Bronchial epithelial cell (primary cell): ENCODE measurements at regions not wholly inside any gene's neighbourhood (a gene's known extent, or its start where the extent isn't known, plus 50 kb on each side); places are given as distances from the start of the nearest gene placed in this dataset.

ENCODE experiments used
- DNase-seq: peaks from one replicate; pipeline ENCODE4 v3.0.0-alpha.2; 2010; ENCODE audit warnings: low read depth
- FAIRE-seq: peaks from 2 replicates; lab custom pipeline; 2011; peaks lifted over from hg19 to GRCh38; lab: Jason Lieb, UNC
- H3K27me3 ChIP-seq: 2 replicates; pipeline ENCODE4 v1.5.1; 2011; ENCODE audit warnings: low read length; ENCODE audit not compliant: control insufficient read depth, insufficient read depth
- H3K36me3 ChIP-seq: 2 replicates; pipeline ENCODE4 v1.5.1; 2011; ENCODE audit warnings: low read length; ENCODE audit not compliant: control insufficient read depth, insufficient read depth
- H3K4me3 ChIP-seq: 2 replicates; pipeline ENCODE4 v1.5.1; 2011; ENCODE audit warnings: mild to moderate bottlenecking, low read depth, low read length, control low read depth
- CTCF ChIP-seq: IDR thresholded peaks from 2 replicates; pipeline ENCODE4 v1.5.1; 2011; ENCODE audit warnings: mild to moderate bottlenecking, moderate library complexity, low read length, control low read depth, inconsistent platforms; ENCODE audit not compliant: insufficient read depth, severe bottlenecking

GRCh38 chrX:11995146-11995545 is 143.1 kb upstream of the FRMPD4 start:
- Histone ChIP-seq H3K27me3 (no peaks in the 10 kb centered on the region), H3K4me3 (no peak overlapping the region), H3K36me3 (no peaks in the 10 kb centered on the region)
- DNase-seq (no peak), FAIRE-seq (no peak)
- TF ChIP-seq CTCF = no peak

GRCh38 chrX:11996810-11997209 is 141.5 kb upstream of the FRMPD4 start:
- FAIRE-seq (no peak), DNase-seq (no peak)
- Histone ChIP-seq H3K4me3 (no peak overlapping the region), H3K27me3 (no peaks in the 10 kb centered on the region), H3K36me3 (no peaks in the 10 kb centered on the region)
- TF ChIP-seq CTCF = no peak

GRCh38 chrX:11998944-11999343 is 139.3 kb upstream of the FRMPD4 start:
- Histone ChIP-seq H3K27me3 (no peaks in the 10 kb centered on the region), H3K36me3 (no peaks in the 10 kb centered on the region), H3K4me3 (no peak overlapping the region)
- TF ChIP-seq CTCF = no peak
- no peak for FAIRE-seq
- DNase-seq = no peak

- no peak for TF ChIP-seq CTCF
- Histone ChIP-seq H3K36me3 (no peaks in the 10 kb centered on the region), H3K27me3 (no peaks in the 10 kb centered on the region), H3K4me3 (no peak overlapping the region)
- FAIRE-seq (no peak), DNase-seq (peak; percentile 66)
Measured at GRCh38 chrX:12002876-12003275, 135.4 kb upstream of the FRMPD4 start.

- Histone ChIP-seq H3K36me3 (no peaks in the 10 kb centered on the region), H3K27me3 (no peaks in the 10 kb centered on the region), H3K4me3 (no peak overlapping the region)
- TF ChIP-seq CTCF = no peak
- peak; percentile 90 for DNase-seq
- peak; percentile 86 for FAIRE-seq
Measured at GRCh38 chrX:12007881-12008280, 130.4 kb upstream of the FRMPD4 start.

- DNase-seq = no peak
- Histone ChIP-seq H3K4me3 (no peak overlapping the region), H3K27me3 (no peaks in the 10 kb centered on the region), H3K36me3 (no peaks in the 10 kb centered on the region)
- FAIRE-seq = no peak
- no peak for TF ChIP-seq CTCF
Measured at GRCh38 chrX:12010436-12010835, 127.8 kb upstream of the FRMPD4 start.
